ENCODE measurements at regions not wholly inside any gene's neighbourhood (a gene's known extent, or its start where the extent isn't known, plus 50 kb on each side); places are given as distances from the start of the nearest gene placed in this dataset.
A peak's percentile ranks its signal among the peaks of the same experiment; 100 is the strongest.

GRCh38 chr2:16508490-16508851, 157.2 kb downstream of the CYRIA start:
- Mint-ChIP-seq H3K27ac (ENCODE audit: unreplicated experiment) (no peak overlapping the region), H3K4me3 (ENCODE audit: unreplicated experiment) (peak overlapping the region; percentile 52), H3K27me3 (ENCODE audit: unreplicated experiment) (peaks cover 2% of the 10 kb centered on the region), H3K36me3 (ENCODE audit: unreplicated experiment) (no peaks in the 10 kb centered on the region), H3K4me1 (ENCODE audit: low read depth, unreplicated experiment) (peaks cover 24% of the 10 kb centered on the region), H3K9me3 (ENCODE audit: unreplicated experiment) (no peaks in the 10 kb centered on the region)
- DNase-seq, result no peak
- no peak for TF ChIP-seq CTCF (IDR thresholded peaks at IDR 0.05; ENCODE audit: partially characterized antibody, unreplicated experiment)

- H3K27ac Mint-ChIP-seq (ENCODE audit: unreplicated experiment), result no peak overlapping the region
- no peaks in the 10 kb centered on the region for H3K36me3 Mint-ChIP-seq (ENCODE audit: unreplicated experiment)
- peaks cover 24% of the 10 kb centered on the region for H3K4me1 Mint-ChIP-seq (ENCODE audit: low read depth, unreplicated experiment)
- DNase-seq, result peak; percentile 83
- no peaks in the 10 kb centered on the region for H3K9me3 Mint-ChIP-seq (ENCODE audit: unreplicated experiment)
- H3K4me3 Mint-ChIP-seq (ENCODE audit: unreplicated experiment), result peak overlapping the region; percentile 79
- TF ChIP-seq CTCF (IDR thresholded peaks at IDR 0.05; ENCODE audit: partially characterized antibody, unreplicated experiment), result peak; percentile 51
- peaks cover 2% of the 10 kb centered on the region for H3K27me3 Mint-ChIP-seq (ENCODE audit: unreplicated experiment)
These were observed 157.8 kb downstream of the CYRIA start for GRCh38 chr2:16507655-16508489.

- Mint-ChIP-seq H3K27me3 (ENCODE audit: unreplicated experiment) (peaks cover 2% of the 10 kb centered on the region), H3K36me3 (ENCODE audit: unreplicated experiment) (no peaks in the 10 kb centered on the region), H3K4me1 (ENCODE audit: low read depth, unreplicated experiment) (peaks cover 10% of the 10 kb centered on the region), H3K4me3 (ENCODE audit: unreplicated experiment) (no peak overlapping the region), H3K9me3 (ENCODE audit: unreplicated experiment) (no peaks in the 10 kb centered on the region), H3K27ac (ENCODE audit: unreplicated experiment) (no peak overlapping the region)
- no peak for TF ChIP-seq CTCF (IDR thresholded peaks at IDR 0.05; ENCODE audit: partially characterized antibody, unreplicated experiment)
- no peak for DNase-seq
These were observed 159.3 kb downstream of the CYRIA start for GRCh38 chr2:16506366-16506765.

- H3K4me3 Mint-ChIP-seq (ENCODE audit: unreplicated experiment), result no peak overlapping the region
- H3K9me3 Mint-ChIP-seq (ENCODE audit: unreplicated experiment), result peaks cover 1% of the 10 kb centered on the region
- H3K36me3 Mint-ChIP-seq (ENCODE audit: unreplicated experiment), result no peaks in the 10 kb centered on the region
- DNase-seq, result no peak
- H3K27me3 Mint-ChIP-seq (ENCODE audit: unreplicated experiment), result no peaks in the 10 kb centered on the region
- H3K27ac Mint-ChIP-seq (ENCODE audit: unreplicated experiment), result no peak overlapping the region
- no peaks in the 10 kb centered on the region for H3K4me1 Mint-ChIP-seq (ENCODE audit: low read depth, unreplicated experiment)
- TF ChIP-seq CTCF (IDR thresholded peaks at IDR 0.05; ENCODE audit: partially characterized antibody, unreplicated experiment), result no peak
These were observed 168.9 kb downstream of the CYRIA start for GRCh38 chr2:16496426-16497388.
